ENCODE measurements at regions not wholly inside any gene's neighbourhood (a gene's known extent, or its start where the extent isn't known, plus 50 kb on each side); places are given as distances from the start of the nearest gene placed in this dataset.

- Histone ChIP-seq H3K27me3 (ENCODE audit: control insufficient read depth, insufficient read depth, low read length) (no peaks in the 10 kb centered on the region), H3K4me3 (ENCODE audit: low read depth, low read length) (no peak overlapping the region), H3K4me1 (ENCODE audit: control insufficient read depth, insufficient read depth, low read length) (no peaks in the 10 kb centered on the region), H3K27ac (ENCODE audit: low read depth, low read length) (no peak overlapping the region), H3K9me3 (ENCODE audit: control insufficient read depth, insufficient read depth, low read depth, low read length) (no peaks in the 10 kb centered on the region), H3K36me3 (ENCODE audit: control insufficient read depth, insufficient read depth, low read length) (no peaks in the 10 kb centered on the region), H3K9ac (ENCODE audit: low read length) (no peak overlapping the region)
Observed at GRCh38 chr4:35695421-35695820, 548.9 kb downstream of the ARAP2 start.

- H3K4me1 ChIP-seq (ENCODE audit: control insufficient read depth, insufficient read depth, low read length), result no peaks in the 10 kb centered on the region
- no peak overlapping the region for H3K27ac ChIP-seq (ENCODE audit: low read depth, low read length)
- H3K36me3 ChIP-seq (ENCODE audit: control insufficient read depth, insufficient read depth, low read length), result no peaks in the 10 kb centered on the region
- no peak overlapping the region for H3K4me3 ChIP-seq (ENCODE audit: low read depth, low read length)
- no peak overlapping the region for H3K9ac ChIP-seq (ENCODE audit: low read length)
- H3K9me3 ChIP-seq (ENCODE audit: control insufficient read depth, insufficient read depth, low read depth, low read length), result no peaks in the 10 kb centered on the region
- H3K27me3 ChIP-seq (ENCODE audit: control insufficient read depth, insufficient read depth, low read length), result no peaks in the 10 kb centered on the region
Observed at GRCh38 chr4:35697210-35697736, 547.0 kb downstream of the ARAP2 start.

- Histone ChIP-seq H3K36me3 (ENCODE audit: control insufficient read depth, insufficient read depth, low read length) (no peaks in the 10 kb centered on the region), H3K9ac (ENCODE audit: low read length) (no peak overlapping the region), H3K4me1 (ENCODE audit: control insufficient read depth, insufficient read depth, low read length) (no peaks in the 10 kb centered on the region), H3K27ac (ENCODE audit: low read depth, low read length) (no peak overlapping the region), H3K9me3 (ENCODE audit: control insufficient read depth, insufficient read depth, low read depth, low read length) (no peaks in the 10 kb centered on the region), H3K27me3 (ENCODE audit: control insufficient read depth, insufficient read depth, low read length) (no peaks in the 10 kb centered on the region), H3K4me3 (ENCODE audit: low read depth, low read length) (no peak overlapping the region)
Observed at GRCh38 chr4:35700663-35701062, 543.7 kb downstream of the ARAP2 start.

DNA sequence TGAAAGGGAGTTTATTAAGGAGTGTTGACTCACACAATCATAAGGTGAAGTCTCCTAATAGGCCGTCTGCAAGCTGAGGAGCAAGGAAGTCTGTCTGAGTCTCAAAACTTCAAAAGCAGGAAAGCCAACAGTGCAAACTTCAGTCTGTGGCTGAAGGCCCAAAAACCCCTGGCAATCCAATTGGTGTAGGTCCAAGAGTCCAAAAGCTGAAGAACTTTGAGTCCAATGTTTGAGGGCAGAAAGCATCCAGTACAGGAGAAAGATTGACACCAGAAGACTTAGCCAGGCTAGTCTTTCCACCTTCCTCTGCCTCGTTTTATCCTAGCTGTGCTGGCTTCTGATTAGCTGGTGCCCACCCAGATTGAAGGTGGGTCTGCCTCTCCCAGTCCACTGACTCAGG lies 535.2 kb downstream of the ARAP2 start:
- Histone ChIP-seq H3K9me3 (ENCODE audit: control insufficient read depth, insufficient read depth, low read depth, low read length) (peaks cover 11% of the 10 kb centered on the region), H3K27ac (ENCODE audit: low read depth, low read length) (no peak overlapping the region), H3K4me1 (ENCODE audit: control insufficient read depth, insufficient read depth, low read length) (no peaks in the 10 kb centered on the region), H3K9ac (ENCODE audit: low read length) (no peak overlapping the region), H3K36me3 (ENCODE audit: control insufficient read depth, insufficient read depth, low read length) (no peaks in the 10 kb centered on the region), H3K27me3 (ENCODE audit: control insufficient read depth, insufficient read depth, low read length) (no peaks in the 10 kb centered on the region), H3K4me3 (ENCODE audit: low read depth, low read length) (no peak overlapping the region)

DNA sequence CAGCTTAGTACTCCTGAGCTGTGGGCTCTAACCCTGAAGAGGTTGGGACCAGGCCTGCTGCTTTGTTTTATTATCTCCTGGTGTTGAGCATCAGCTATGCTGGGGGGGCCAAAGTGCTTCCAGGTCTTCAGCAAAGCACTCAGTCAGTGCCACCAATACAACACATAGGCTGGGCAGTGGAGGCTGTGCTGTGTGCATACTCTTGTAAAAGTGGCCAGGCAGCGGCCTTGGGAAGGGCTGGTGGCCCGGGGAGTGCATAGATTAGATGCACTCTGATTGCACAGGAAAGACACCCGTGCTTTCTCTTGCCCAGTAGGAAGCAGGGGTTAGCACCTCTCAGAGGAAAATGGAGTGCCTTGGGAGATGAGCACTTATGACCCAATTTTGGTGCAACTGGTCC lies 534.0 kb downstream of the ARAP2 start:
- Histone ChIP-seq H3K27me3 (ENCODE audit: control insufficient read depth, insufficient read depth, low read length) (no peaks in the 10 kb centered on the region), H3K9me3 (ENCODE audit: control insufficient read depth, insufficient read depth, low read depth, low read length) (peaks cover 11% of the 10 kb centered on the region), H3K4me1 (ENCODE audit: control insufficient read depth, insufficient read depth, low read length) (no peaks in the 10 kb centered on the region), H3K36me3 (ENCODE audit: control insufficient read depth, insufficient read depth, low read length) (no peaks in the 10 kb centered on the region), H3K27ac (ENCODE audit: low read depth, low read length) (no peak overlapping the region), H3K9ac (ENCODE audit: low read length) (no peak overlapping the region), H3K4me3 (ENCODE audit: low read depth, low read length) (no peak overlapping the region)

DNA sequence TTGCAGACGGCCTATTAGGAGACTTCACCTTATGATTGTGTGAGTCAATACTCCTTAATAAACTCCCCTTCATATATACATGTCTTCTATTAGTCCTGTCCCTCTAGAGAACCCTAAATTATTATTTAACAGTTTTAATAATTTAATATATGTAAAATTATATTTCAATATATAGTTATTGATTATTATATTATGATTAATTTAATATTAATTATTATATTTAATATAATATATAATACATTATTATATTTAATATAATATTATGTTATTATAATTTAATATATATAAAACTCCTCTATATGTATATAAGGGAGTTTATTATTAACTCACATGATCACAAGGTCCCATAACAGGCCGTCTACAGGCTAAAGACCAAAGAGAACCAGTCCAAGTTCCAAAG lies 533.2 kb downstream of the ARAP2 start:
- H3K36me3 ChIP-seq (ENCODE audit: control insufficient read depth, insufficient read depth, low read length), result no peaks in the 10 kb centered on the region
- peaks cover 11% of the 10 kb centered on the region for H3K9me3 ChIP-seq (ENCODE audit: control insufficient read depth, insufficient read depth, low read depth, low read length)
- H3K27ac ChIP-seq (ENCODE audit: low read depth, low read length), result no peak overlapping the region
- H3K4me1 ChIP-seq (ENCODE audit: control insufficient read depth, insufficient read depth, low read length), result no peaks in the 10 kb centered on the region
- no peaks in the 10 kb centered on the region for H3K27me3 ChIP-seq (ENCODE audit: control insufficient read depth, insufficient read depth, low read length)
- no peak overlapping the region for H3K9ac ChIP-seq (ENCODE audit: low read length)
- H3K4me3 ChIP-seq (ENCODE audit: low read depth, low read length), result no peak overlapping the region

DNA sequence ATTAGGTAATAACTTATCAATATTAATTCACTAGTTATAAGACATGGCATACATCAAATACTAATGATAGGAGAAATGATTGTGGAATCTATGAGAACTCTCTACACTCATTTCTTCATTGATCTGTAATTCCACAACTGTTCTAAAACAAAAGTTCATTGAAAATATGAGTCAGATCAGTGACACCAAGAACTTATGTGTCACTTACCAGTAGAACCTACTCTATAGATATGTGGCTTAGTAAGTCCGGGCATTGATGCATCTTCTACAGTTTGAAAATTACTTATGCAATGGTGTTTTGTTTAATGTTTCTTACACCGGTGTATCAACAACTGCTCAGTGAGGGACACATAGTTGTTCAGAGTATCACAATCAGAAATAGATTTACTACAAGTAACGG lies 520.3 kb downstream of the ARAP2 start:
- H3K4me1 ChIP-seq (ENCODE audit: control insufficient read depth, insufficient read depth, low read length), result no peaks in the 10 kb centered on the region
- no peaks in the 10 kb centered on the region for H3K9me3 ChIP-seq (ENCODE audit: control insufficient read depth, insufficient read depth, low read depth, low read length)
- H3K9ac ChIP-seq (ENCODE audit: low read length), result no peak overlapping the region
- no peaks in the 10 kb centered on the region for H3K36me3 ChIP-seq (ENCODE audit: control insufficient read depth, insufficient read depth, low read length)
- H3K4me3 ChIP-seq (ENCODE audit: low read depth, low read length), result no peak overlapping the region
- no peaks in the 10 kb centered on the region for H3K27me3 ChIP-seq (ENCODE audit: control insufficient read depth, insufficient read depth, low read length)
- H3K27ac ChIP-seq (ENCODE audit: low read depth, low read length), result no peak overlapping the region

DNA sequence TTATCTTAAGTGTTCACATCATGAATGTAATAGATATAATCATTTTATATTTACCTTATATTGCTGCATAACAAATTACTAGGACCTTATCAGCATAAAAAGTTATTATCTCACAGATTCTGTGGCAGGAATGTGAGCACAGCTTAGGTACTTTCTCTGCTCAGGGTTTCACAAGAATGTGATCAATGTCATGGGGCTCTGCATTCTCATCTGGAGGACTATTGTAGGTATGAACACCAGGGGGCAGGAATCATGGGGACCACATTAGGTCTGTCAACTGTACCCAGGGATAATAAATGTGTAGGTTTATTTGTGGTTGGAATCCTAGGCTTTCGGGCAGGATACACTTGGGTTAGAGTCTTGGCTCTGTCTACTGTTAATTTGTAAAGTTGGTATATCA lies 519.2 kb downstream of the ARAP2 start:
- no peaks in the 10 kb centered on the region for H3K27me3 ChIP-seq (ENCODE audit: control insufficient read depth, insufficient read depth, low read length)
- no peaks in the 10 kb centered on the region for H3K4me1 ChIP-seq (ENCODE audit: control insufficient read depth, insufficient read depth, low read length)
- H3K4me3 ChIP-seq (ENCODE audit: low read depth, low read length), result no peak overlapping the region
- no peak overlapping the region for H3K9ac ChIP-seq (ENCODE audit: low read length)
- no peaks in the 10 kb centered on the region for H3K36me3 ChIP-seq (ENCODE audit: control insufficient read depth, insufficient read depth, low read length)
- H3K27ac ChIP-seq (ENCODE audit: low read depth, low read length), result no peak overlapping the region
- H3K9me3 ChIP-seq (ENCODE audit: control insufficient read depth, insufficient read depth, low read depth, low read length), result no peaks in the 10 kb centered on the region

GRCh38 chr4:35730414-35730813 lies 513.9 kb downstream of the ARAP2 start:
- Histone ChIP-seq H3K27ac (ENCODE audit: low read depth, low read length) (no peak overlapping the region), H3K9me3 (ENCODE audit: control insufficient read depth, insufficient read depth, low read depth, low read length) (no peaks in the 10 kb centered on the region), H3K9ac (ENCODE audit: low read length) (no peak overlapping the region), H3K27me3 (ENCODE audit: control insufficient read depth, insufficient read depth, low read length) (no peaks in the 10 kb centered on the region), H3K4me3 (ENCODE audit: low read depth, low read length) (no peak overlapping the region), H3K4me1 (ENCODE audit: control insufficient read depth, insufficient read depth, low read length) (no peaks in the 10 kb centered on the region), H3K36me3 (ENCODE audit: control insufficient read depth, insufficient read depth, low read length) (no peaks in the 10 kb centered on the region)

GRCh38 chr4:35734381-35735098 lies 509.8 kb downstream of the ARAP2 start:
- H3K4me1 ChIP-seq (ENCODE audit: control insufficient read depth, insufficient read depth, low read length), result no peaks in the 10 kb centered on the region
- H3K27me3 ChIP-seq (ENCODE audit: control insufficient read depth, insufficient read depth, low read length), result no peaks in the 10 kb centered on the region
- H3K9me3 ChIP-seq (ENCODE audit: control insufficient read depth, insufficient read depth, low read depth, low read length), result no peaks in the 10 kb centered on the region
- H3K4me3 ChIP-seq (ENCODE audit: low read depth, low read length), result no peak overlapping the region
- H3K27ac ChIP-seq (ENCODE audit: low read depth, low read length), result no peak overlapping the region
- no peak overlapping the region for H3K9ac ChIP-seq (ENCODE audit: low read length)
- H3K36me3 ChIP-seq (ENCODE audit: control insufficient read depth, insufficient read depth, low read length), result no peaks in the 10 kb centered on the region

- H3K27ac ChIP-seq (ENCODE audit: low read depth, low read length), result no peak overlapping the region
- H3K4me1 ChIP-seq (ENCODE audit: control insufficient read depth, insufficient read depth, low read length), result no peaks in the 10 kb centered on the region
Observed at GRCh38 chr4:35739308-35739707, 505.0 kb downstream of the ARAP2 start.

More at GRCh38 chr4:35739308-35739707, 505.0 kb downstream of the ARAP2 start:
- H3K36me3 ChIP-seq (ENCODE audit: control insufficient read depth, insufficient read depth, low read length), result no peaks in the 10 kb centered on the region
- no peaks in the 10 kb centered on the region for H3K9me3 ChIP-seq (ENCODE audit: control insufficient read depth, insufficient read depth, low read depth, low read length)
- no peak overlapping the region for H3K4me3 ChIP-seq (ENCODE audit: low read depth, low read length)
- no peak overlapping the region for H3K9ac ChIP-seq (ENCODE audit: low read length)
- no peaks in the 10 kb centered on the region for H3K27me3 ChIP-seq (ENCODE audit: control insufficient read depth, insufficient read depth, low read length)
